ENCODE measurements at regions not wholly inside any gene's neighbourhood (a gene's known extent, or its start where the extent isn't known, plus 50 kb on each side); places are given as distances from the start of the nearest gene placed in this dataset.

GRCh38 chrX:16267431-16267830 lies 100.2 kb downstream of the MAGEB17 start:
- Histone ChIP-seq H3K27ac (ENCODE audit: low read length) (no peak overlapping the region), H3K4me3 (ENCODE audit: low read depth in 2 of 2, low read length in 2 of 2) (no peak overlapping the region), H3K9me3 (ENCODE audit: control insufficient read depth, insufficient read depth, low read depth, low read length) (no peaks in the 10 kb centered on the region), H3K27me3 (ENCODE audit: control insufficient read depth, insufficient read depth, low read length) (no peaks in the 10 kb centered on the region), H3K36me3 (ENCODE audit: control insufficient read depth, insufficient read depth, low read length) (no peaks in the 10 kb centered on the region), H3K4me1 (ENCODE audit: control insufficient read depth, insufficient read depth, low read length) (no peaks in the 10 kb centered on the region)
- BruUV-seq (replicated peaks) = no TSS peak
- ChIA-PET CTCF (no interaction called here), POLR2A (no interaction called here)
- TF ChIP-seq SIN3A (IDR thresholded peaks at IDR 0.05; ENCODE audit: borderline replicate concordance, insufficient read depth, low read depth, low read length) (no peak), TCF7L2 (IDR thresholded peaks at IDR 0.05; ENCODE audit: low read depth, low read length) (no peak), CTCF (IDR thresholded peaks at IDR 0.05) (no peak)
- intact Hi-C loops (cut with micrococcal nuclease; ENCODE audit: unreplicated experiment) = no loop called here
- DNase-seq (ENCODE audit: low read depth, low spot score) (no peak), ATAC-seq (no peak)
- in situ Hi-C loops (cut with HindIII; ENCODE audit: low pct_unique_long_range_greater_than_20kb, low sequenced_read_pairs) = no loop called here

- no peaks in the 10 kb centered on the region for H3K27me3 ChIP-seq (ENCODE audit: control insufficient read depth, insufficient read depth, low read length)
- no peaks in the 10 kb centered on the region for H3K36me3 ChIP-seq (ENCODE audit: control insufficient read depth, insufficient read depth, low read length)
- BruUV-seq (replicated peaks) = no TSS peak
- intact Hi-C loops (cut with micrococcal nuclease; ENCODE audit: unreplicated experiment) = no loop called here
- CTCF ChIA-PET = no interaction called here
- no peak for ATAC-seq
- in situ Hi-C loops (cut with HindIII; ENCODE audit: low pct_unique_long_range_greater_than_20kb, low sequenced_read_pairs) = no loop called here
- no peak overlapping the region for H3K4me3 ChIP-seq (ENCODE audit: low read depth in 2 of 2, low read length in 2 of 2)
- no peak for DNase-seq (ENCODE audit: low read depth, low spot score)
- POLR2A ChIA-PET = no interaction called here
- H3K9me3 ChIP-seq (ENCODE audit: control insufficient read depth, insufficient read depth, low read depth, low read length) = no peaks in the 10 kb centered on the region
- TF ChIP-seq POLR2AphosphoS5 (IDR thresholded peaks at IDR 0.05; ENCODE audit: low read depth, low read length) (no peak), TCF7L2 (IDR thresholded peaks at IDR 0.05; ENCODE audit: low read depth, low read length) (no peak), SIN3A (IDR thresholded peaks at IDR 0.05; ENCODE audit: borderline replicate concordance, insufficient read depth, low read depth, low read length) (no peak)
- no peaks in the 10 kb centered on the region for H3K4me1 ChIP-seq (ENCODE audit: control insufficient read depth, insufficient read depth, low read length)
- no peak overlapping the region for H3K27ac ChIP-seq (ENCODE audit: low read length)
Measured at GRCh38 chrX:16268206-16268605, 100.9 kb downstream of the MAGEB17 start.

DNA sequence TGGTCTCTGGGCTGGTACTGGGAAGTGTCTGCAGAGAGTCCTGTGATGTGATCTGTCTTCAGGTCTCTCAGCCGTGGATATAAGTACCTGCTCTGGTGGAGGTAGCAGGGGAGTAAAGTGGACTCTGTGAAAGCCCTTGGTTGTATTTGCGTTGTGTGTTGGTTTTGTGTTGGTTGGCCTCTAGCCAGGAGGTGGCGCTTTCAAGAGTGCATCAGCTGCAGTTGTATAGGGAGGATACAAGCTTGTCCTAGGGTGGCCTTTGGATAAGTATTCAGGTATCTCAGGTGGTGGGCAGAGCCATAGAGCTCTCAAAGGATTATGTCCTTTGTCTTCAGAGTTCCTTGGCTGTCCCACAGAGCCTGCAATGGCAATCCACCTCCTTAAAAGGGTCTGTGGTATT lies 111.6 kb downstream of the MAGEB17 start:
- H3K27me3 ChIP-seq (ENCODE audit: control insufficient read depth, insufficient read depth, low read length) = no peaks in the 10 kb centered on the region
- DNase-seq (ENCODE audit: low read depth, low spot score) (no peak), ATAC-seq (no peak)
- no peaks in the 10 kb centered on the region for H3K4me1 ChIP-seq (ENCODE audit: control insufficient read depth, insufficient read depth, low read length)
- H3K9me3 ChIP-seq (ENCODE audit: control insufficient read depth, insufficient read depth, low read depth, low read length) = no peaks in the 10 kb centered on the region
- POLR2A ChIA-PET = no interaction called here
- no peak overlapping the region for H3K27ac ChIP-seq (ENCODE audit: low read length)
- TF ChIP-seq CTCF (IDR thresholded peaks at IDR 0.05) = no peak
- no peak for TF ChIP-seq POLR2AphosphoS5 (IDR thresholded peaks at IDR 0.05; ENCODE audit: low read depth, low read length)
- no peak for TF ChIP-seq TCF7L2 (IDR thresholded peaks at IDR 0.05; ENCODE audit: low read depth, low read length)
- no peak for TF ChIP-seq SIN3A (IDR thresholded peaks at IDR 0.05; ENCODE audit: borderline replicate concordance, insufficient read depth, low read depth, low read length)
- no peak for TF ChIP-seq REST (IDR thresholded peaks at IDR 0.05; ENCODE audit: insufficient read depth in 1 of 2, low read depth in 2 of 2, low read length in 1 of 2)
- no peak overlapping the region for H3K4me3 ChIP-seq (ENCODE audit: low read depth in 2 of 2, low read length in 2 of 2)
- no peaks in the 10 kb centered on the region for H3K36me3 ChIP-seq (ENCODE audit: control insufficient read depth, insufficient read depth, low read length)
- CTCF ChIA-PET = no interaction called here
- intact Hi-C loops (cut with micrococcal nuclease; ENCODE audit: unreplicated experiment) = no loop called here
- no TSS peak for BruUV-seq (replicated peaks)
- in situ Hi-C loops (cut with HindIII; ENCODE audit: low pct_unique_long_range_greater_than_20kb, low sequenced_read_pairs) = no loop called here
